H1 (cell line): ENCODE measurements at regions not wholly inside any gene's neighbourhood (a gene's known extent, or its start where the extent isn't known, plus 50 kb on each side); places are given as distances from the start of the nearest gene placed in this dataset.

ENCODE experiments used
- CTCF ChIA-PET: fragments of 300-600 bp; sonication (Branson Sonifier 250); formaldehyde crosslinking; loops from one replicate; lab custom pipeline; 2021; ENCODE audit not compliant: partially characterized antibody; lab: Charles Lee
- POLR2A ChIA-PET: fragments of 300-600 bp; sonication (Branson Sonifier 250); formaldehyde crosslinking; loops from one replicate; lab custom pipeline; 2021; ENCODE audit warnings: inconsistent platforms; ENCODE audit not compliant: partially characterized antibody; lab: Charles Lee
- DNase-seq, 2 experiments: peaks; one replicate each; pipeline versions ENCODE4 v3.0.0 to v3.0.0-alpha.2; 2010 to 2022; ENCODE audit warnings: low spot score in 2 of 2, low read depth in 1 of 2, mixed read lengths in 1 of 2
- FAIRE-seq: peaks from 2 replicates; lab custom pipeline; 2011; peaks lifted over from hg19 to GRCh38; lab: Jason Lieb, UNC
- H2AFZ ChIP-seq: 2 replicates; pipeline ENCODE4 v1.8.1; 2012; ENCODE audit warnings: low read length, inconsistent platforms
- H2AK5ac ChIP-seq: 2 replicates; pipeline ENCODE4 v1.6.1; 2013; ENCODE audit warnings: low read depth, low read length
- H2BK120ac ChIP-seq: replicated peaks from 2 replicates; pipeline ENCODE3; 2013; ENCODE audit warnings: low read depth, low read length, inconsistent platforms
- H2BK12ac ChIP-seq: 2 replicates; pipeline ENCODE4 v1.6.1; 2013; ENCODE audit warnings: low read depth, low read length
- H2BK15ac ChIP-seq: 2 replicates; pipeline ENCODE4 v1.6.1; 2013; ENCODE audit warnings: low read length
- H2BK20ac ChIP-seq: 2 replicates; pipeline ENCODE4 v1.6.1; 2013; ENCODE audit warnings: low read length
- H2BK5ac ChIP-seq: 2 replicates; pipeline ENCODE4 v1.6.1; 2013; ENCODE audit warnings: low read depth, low read length
- H3K14ac ChIP-seq: 2 replicates; pipeline ENCODE4 v1.6.1; 2013; ENCODE audit warnings: inconsistent platforms; ENCODE audit not compliant: insufficient read length
- H3K18ac ChIP-seq: 2 replicates; pipeline ENCODE4 v1.6.1; 2013; ENCODE audit warnings: low read length; ENCODE audit errors: extremely low read depth
- H3K23ac ChIP-seq: 2 replicates; pipeline ENCODE4 v1.6.1; 2013; ENCODE audit warnings: inconsistent platforms; ENCODE audit not compliant: insufficient read length
- H3K23me2 ChIP-seq: 2 replicates; pipeline ENCODE4 v1.6.1; 2013; ENCODE audit warnings: low read depth, low read length
- H3K27ac ChIP-seq: 2 replicates; pipeline ENCODE4 v1.6.1; 2011; ENCODE audit warnings: low read depth, low read length, inconsistent platforms
- H3K27me3 ChIP-seq, 4 experiments: replicated peaks in 1 of 4; 1 replicate in 1 of 4; 2 replicates in 3 of 4; pipeline versions ENCODE4 v1.6.1 to v1.8.1; 2011 to 2013; ENCODE audit warnings: low read length in 3 of 4, mild to moderate bottlenecking in 3 of 4, inconsistent platforms in 2 of 4, mixed read lengths in 2 of 4, moderate library complexity in 1 of 4; ENCODE audit not compliant: control insufficient read depth in 3 of 4, insufficient read depth in 3 of 4; ENCODE audit errors: extremely low read depth in 1 of 4
- H3K36me3 ChIP-seq, 4 experiments: 2 replicates each; pipeline versions ENCODE4 v1.6.1 to v1.8.1; 2011 to 2013; ENCODE audit warnings: mild to moderate bottlenecking in 4 of 4, low read length in 3 of 4, moderate library complexity in 2 of 4, control low read depth in 1 of 4, inconsistent platforms in 1 of 4; ENCODE audit not compliant: insufficient read depth in 4 of 4, control insufficient read depth in 2 of 4
- H3K4ac ChIP-seq: replicated peaks from 2 replicates; pipeline ENCODE3; 2013; ENCODE audit warnings: low read length, low read depth, mixed read lengths, inconsistent platforms; ENCODE audit not compliant: insufficient read length
- H3K4me1 ChIP-seq, 4 experiments: replicated peaks in 1 of 4; 1 replicate in 1 of 4; 2 replicates in 3 of 4; pipeline versions ENCODE4 v1.6.1 to v1.8.1; 2011 to 2013; ENCODE audit warnings: low read length in 3 of 4, inconsistent platforms in 2 of 4, mixed read lengths in 1 of 4; ENCODE audit not compliant: insufficient read depth in 4 of 4, control insufficient read depth in 3 of 4
- H3K4me2 ChIP-seq, 2 experiments: 2 replicates each; pipeline versions ENCODE4 v1.6.1 to v1.8.1; 2011 to 2013; ENCODE audit warnings: low read depth in 2 of 2, low read length in 2 of 2, control low read depth in 1 of 2, inconsistent platforms in 1 of 2, mild to moderate bottlenecking in 1 of 2; ENCODE audit not compliant: insufficient read depth in 1 of 2
- H3K4me3 ChIP-seq, 4 experiments: fragments of 200-600, 300-600 bp in 1 of 4; sonication (generic), shearing (Covaris generic), sonication (Bioruptor Twin) in 1 of 4; 2 replicates each; pipeline versions ENCODE4 v1.5.1 to v1.8.1; 2011 to 2016; ENCODE audit warnings: low read length in 4 of 4, low read depth in 3 of 4, control low read depth in 2 of 4, inconsistent platforms in 2 of 4, mild to moderate bottlenecking in 2 of 4, mixed read lengths in 1 of 4, moderate library complexity in 1 of 4; ENCODE audit not compliant: insufficient read depth in 2 of 4; ENCODE audit errors: extremely low read depth in 1 of 4
- H3K56ac ChIP-seq: replicated peaks from 2 replicates; pipeline ENCODE3; 2013; ENCODE audit warnings: low read depth, mild to moderate bottlenecking, mixed read lengths, low read length, inconsistent platforms; ENCODE audit not compliant: insufficient read length
- H3K79me1 ChIP-seq: 2 replicates; pipeline ENCODE4 v1.6.1; 2013; ENCODE audit warnings: low read depth, low read length, control low read depth
- H3K79me2 ChIP-seq, 2 experiments: 2 replicates each; pipeline versions ENCODE4 v1.6.1 to v1.8.1; 2012 to 2013; ENCODE audit warnings: low read length in 2 of 2, mild to moderate bottlenecking in 2 of 2, inconsistent platforms in 1 of 2; ENCODE audit not compliant: insufficient read depth in 2 of 2, control insufficient read depth in 1 of 2
- H3K9ac ChIP-seq, 4 experiments: replicated peaks in 1 of 4; 1 replicate in 1 of 4; 2 replicates in 3 of 4; pipeline versions ENCODE4 v1.6.1 to v1.8.1; 2011 to 2013; ENCODE audit warnings: low read depth in 3 of 4, low read length in 3 of 4, control low read depth in 2 of 4, mild to moderate bottlenecking in 2 of 4, moderate library complexity in 2 of 4, inconsistent platforms in 1 of 4; ENCODE audit errors: extremely low read depth in 1 of 4
- H3K9me3 ChIP-seq, 2 experiments: 2 replicates each; pipeline versions ENCODE4 v1.6.1 to v1.8.1; 2012 to 2013; ENCODE audit warnings: mild to moderate bottlenecking in 2 of 2, moderate library complexity in 2 of 2, control low read depth in 1 of 2, inconsistent platforms in 1 of 2, low read depth in 1 of 2, low read length in 1 of 2, mixed read lengths in 1 of 2; ENCODE audit not compliant: insufficient read depth in 2 of 2
- H4K20me1 ChIP-seq, 2 experiments: replicated peaks in 1 of 2; 2 replicates each; pipeline versions ENCODE3 to v1.8.1; 2011 to 2013; ENCODE audit warnings: inconsistent platforms in 2 of 2, low read length in 2 of 2, mild to moderate bottlenecking in 1 of 2; ENCODE audit not compliant: insufficient read depth in 2 of 2, control insufficient read depth in 1 of 2
- H4K5ac ChIP-seq: 2 replicates; pipeline ENCODE4 v1.6.1; 2013; ENCODE audit warnings: low read length, low read depth, mixed read lengths, inconsistent platforms; ENCODE audit not compliant: insufficient read length
- H4K8ac ChIP-seq: 2 replicates; pipeline ENCODE4 v1.8.0; 2013; ENCODE audit warnings: mild to moderate bottlenecking, moderate library complexity, low read length, inconsistent platforms; ENCODE audit not compliant: insufficient read depth; ENCODE audit errors: extremely low read depth
- H4K91ac ChIP-seq: replicated peaks from 2 replicates; pipeline ENCODE3; 2013; ENCODE audit warnings: low read length, mixed read lengths, inconsistent platforms; ENCODE audit not compliant: insufficient read length
- ASH2L ChIP-seq: fragments of 200-600, 300-600 bp; sonication (generic); IDR thresholded peaks from one replicate; pipeline ENCODE4 v1.7.1; 2017; ENCODE audit warnings: low read length
- BRCA1 ChIP-seq: IDR thresholded peaks from 2 replicates; pipeline ENCODE4 v1.6.1; 2012; ENCODE audit warnings: low read depth, low read length, improper control_type of control experiment
- E2F6 ChIP-seq: IDR thresholded peaks from 2 replicates; pipeline ENCODE4 v1.6.1; 2012; ENCODE audit warnings: inconsistent platforms
- EZH2 ChIP-seq: fragments of 200-600 bp; sonication (generic); IDR thresholded peaks from 2 replicates; pipeline ENCODE4 v1.7.1; 2012; ENCODE audit warnings: low read depth, mild to moderate bottlenecking, moderate library complexity, low read length, inconsistent platforms; ENCODE audit not compliant: severe bottlenecking
- GABPA ChIP-seq: IDR thresholded peaks from 2 replicates; pipeline ENCODE4 v1.6.1; 2011; ENCODE audit warnings: mild to moderate bottlenecking, low read length, moderate library complexity, borderline replicate concordance; ENCODE audit not compliant: insufficient read depth
- SAP30 ChIP-seq: fragments of 300-600 bp; sonication (generic); IDR thresholded peaks from 2 replicates; pipeline ENCODE4 v1.7.1; 2012; ENCODE audit warnings: low read length, moderate library complexity, mild to moderate bottlenecking, inconsistent platforms; ENCODE audit not compliant: insufficient read depth, insufficient replicate concordance
- SIRT6 ChIP-seq: IDR thresholded peaks from one replicate; pipeline ENCODE4 v1.7.1; 2012; ENCODE audit warnings: low read length, inconsistent platforms
- TAF7 ChIP-seq: optimal IDR thresholded peaks from 2 replicates; pipeline ENCODE3; 2011; ENCODE audit warnings: low read depth, mild to moderate bottlenecking, inconsistent platforms, low read length, moderate library complexity, borderline replicate concordance
- TBP ChIP-seq: IDR thresholded peaks from 2 replicates; pipeline ENCODE4 v1.6.1; 2011; ENCODE audit warnings: low read depth, low read length, improper control_type of control experiment

DNA sequence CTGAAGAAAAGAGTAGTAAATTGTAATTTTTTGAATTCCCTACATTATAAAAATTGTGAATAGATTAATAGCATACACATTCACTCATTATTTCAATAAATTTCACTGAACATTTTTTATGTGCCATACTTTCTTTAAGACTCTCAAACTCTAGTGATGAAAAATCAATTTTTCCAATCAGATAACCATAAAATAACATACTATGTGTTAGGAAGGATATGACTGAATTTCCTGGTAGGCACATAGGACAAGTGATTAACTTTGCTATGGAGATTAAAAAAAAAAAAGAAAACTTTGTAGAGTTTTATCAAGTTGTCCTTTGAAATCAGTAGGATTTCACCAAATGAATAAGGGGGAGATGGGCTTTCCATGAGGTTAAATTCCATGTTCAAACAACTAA is 1597.3 kb upstream of the LRRTM3 start:
- no peak overlapping the region for H2BK12ac ChIP-seq
- no peak overlapping the region for H3K23ac ChIP-seq
- H3K79me1 ChIP-seq = no peaks in the 10 kb centered on the region
- TF ChIP-seq SAP30 = no peak
- no peak for TF ChIP-seq EZH2
- no peak for TF ChIP-seq TAF7
- TF ChIP-seq E2F6 = no peak
- TF ChIP-seq GABPA = no peak
- no peak for TF ChIP-seq SIRT6
- TF ChIP-seq TBP = no peak
- no peak for TF ChIP-seq BRCA1
- TF ChIP-seq ASH2L = no peak
- H4K91ac ChIP-seq = no peak overlapping the region
- no peak overlapping the region for H3K18ac ChIP-seq
- no peaks in the 10 kb centered on the region for H3K79me2 ChIP-seq
- FAIRE-seq (no peak), DNase-seq (no peak)
- H2BK5ac ChIP-seq = no peak overlapping the region
- no peaks in the 10 kb centered on the region for H3K27me3 ChIP-seq
- H3K36me3 ChIP-seq = no peaks in the 10 kb centered on the region
- no peak overlapping the region for H2AK5ac ChIP-seq
- no peak overlapping the region for H4K5ac ChIP-seq
- H3K27ac ChIP-seq = no peak overlapping the region
- H4K20me1 ChIP-seq = no peaks in the 10 kb centered on the region
- no peak overlapping the region for H3K56ac ChIP-seq
- peaks cover 0 to 12% (median 0%) of the 10 kb centered on the region in 4 experiments; a peak in 3 of 7 replicates for H3K4me1 ChIP-seq
- ChIA-PET CTCF (no interaction called here), POLR2A (no interaction called here)
- H3K4me3 ChIP-seq = no peak overlapping the region
- no peak overlapping the region for H2BK20ac ChIP-seq
- no peak overlapping the region for H2BK120ac ChIP-seq
- H3K23me2 ChIP-seq = no peaks in the 10 kb centered on the region
- H3K14ac ChIP-seq = no peak overlapping the region
- no peak overlapping the region for H3K9ac ChIP-seq
- H2BK15ac ChIP-seq = no peak overlapping the region
- H3K4ac ChIP-seq = no peak overlapping the region
- no peak overlapping the region for H4K8ac ChIP-seq
- no peak overlapping the region for H3K4me2 ChIP-seq
- H3K9me3 ChIP-seq = no peaks in the 10 kb centered on the region
- no peak overlapping the region for H2AFZ ChIP-seq
